DMS 273 treated with DMSO at 0.1 percent for 48 hours (cell line): ENCODE measurements at regions not wholly inside any gene's neighbourhood (a gene's known extent, or its start where the extent isn't known, plus 50 kb on each side); places are given as distances from the start of the nearest gene placed in this dataset.

Source experiments
- DNase-seq: peaks from one replicate; lab custom pipeline; 2025; lab: John Stamatoyannopoulos, UW

DNA sequence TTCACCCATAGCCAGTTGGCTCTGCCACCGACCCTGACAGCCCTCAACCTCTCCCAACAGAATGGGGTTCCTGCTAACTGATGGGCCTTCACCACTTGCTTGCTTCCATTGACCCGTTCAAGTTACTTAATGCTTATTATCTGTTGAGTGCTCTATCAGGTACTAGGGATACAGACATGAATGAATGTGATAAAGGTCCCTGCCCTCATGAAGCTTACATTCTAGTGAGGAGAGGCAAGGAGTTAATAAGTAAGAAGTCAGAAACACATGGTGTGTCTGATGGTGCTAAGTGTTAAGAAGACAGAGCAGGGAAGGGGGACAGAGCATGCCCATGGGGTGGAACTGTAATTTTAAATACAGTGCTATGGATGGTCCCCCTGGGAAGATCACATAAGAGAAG lies 107.5 kb upstream of the JUN start:
- DNase-seq: no peak

DNA sequence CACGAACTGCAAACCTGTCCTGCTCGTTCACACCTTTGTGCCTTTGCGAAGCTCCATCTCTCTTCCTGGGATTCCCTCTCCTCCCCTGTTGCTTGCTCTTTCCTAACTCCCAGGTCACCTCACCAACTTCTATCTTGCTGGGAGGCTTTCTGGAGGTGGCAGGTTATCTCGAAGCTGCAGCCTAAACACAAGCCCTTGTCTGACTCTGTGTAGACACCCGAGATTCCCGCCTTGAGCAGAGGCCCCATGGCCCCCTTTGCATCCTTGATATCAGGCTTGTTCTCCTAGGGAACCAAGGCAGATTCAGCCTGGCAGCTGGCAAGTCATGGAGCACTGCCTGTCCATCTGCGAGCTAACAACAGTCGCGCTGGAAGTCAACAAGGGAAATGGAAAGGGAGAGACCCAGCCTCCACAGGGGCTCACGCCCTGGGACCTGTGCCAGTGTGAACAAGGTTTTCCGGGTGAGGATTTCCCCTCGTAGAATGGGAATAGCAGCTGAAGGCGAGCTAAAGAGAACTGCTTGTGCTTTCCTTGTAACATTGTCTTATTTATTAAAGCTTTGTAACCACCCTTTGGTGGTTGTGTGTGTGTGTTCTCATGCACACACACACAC lies 109.5 kb upstream of the JUN start:
- DNase-seq: peak; percentile 63

DNA sequence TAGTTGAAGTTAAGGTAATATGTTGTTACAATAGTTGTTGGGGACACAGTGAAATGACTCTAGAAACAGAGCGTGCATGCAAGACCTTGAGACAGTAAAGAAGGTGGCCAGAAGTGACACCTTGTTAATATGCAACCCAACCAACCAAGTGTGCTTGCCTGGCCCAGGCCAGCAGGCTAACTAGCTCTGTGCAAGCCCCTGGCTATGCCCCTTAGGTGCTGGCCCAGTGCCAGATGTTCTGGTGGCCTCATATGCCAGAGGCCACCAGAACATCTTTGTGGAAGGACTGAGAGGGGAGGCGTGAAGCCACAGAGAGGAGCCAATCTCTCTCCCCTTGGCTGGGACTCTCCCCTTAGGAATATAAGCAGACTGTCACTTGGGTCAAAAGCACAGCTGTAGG lies 111.2 kb upstream of the JUN start:
- DNase-seq: no peak

DNA sequence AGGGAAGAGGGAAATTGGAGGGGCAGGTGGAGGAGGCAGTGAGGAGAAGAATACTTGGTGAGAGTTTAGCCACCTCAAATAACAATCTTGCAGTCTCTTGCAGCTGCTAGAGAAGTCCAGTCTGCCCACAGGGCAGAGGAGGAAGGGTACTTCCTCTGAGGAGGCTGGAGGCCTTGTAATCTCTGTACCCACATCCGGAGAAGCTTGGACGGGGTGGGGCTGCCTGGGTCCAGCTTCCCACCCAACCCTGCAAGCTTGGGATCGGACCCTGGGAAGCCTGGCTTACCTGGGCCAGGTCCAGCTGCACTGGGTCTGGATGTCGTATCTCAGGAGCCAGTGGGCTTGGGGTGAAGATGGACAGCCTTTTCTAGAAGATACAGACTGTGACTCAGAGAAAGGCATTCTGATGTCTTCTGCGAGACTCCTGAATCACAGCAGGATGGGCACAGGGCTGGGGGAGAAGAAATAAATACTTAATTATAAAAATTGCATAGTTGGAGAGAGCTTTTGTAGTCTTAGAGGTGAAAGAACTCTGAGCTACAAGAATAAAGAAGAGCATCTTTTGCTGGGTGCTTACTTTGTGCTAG lies 111.8 kb upstream of the JUN start:
- DNase-seq: no peak

DNA sequence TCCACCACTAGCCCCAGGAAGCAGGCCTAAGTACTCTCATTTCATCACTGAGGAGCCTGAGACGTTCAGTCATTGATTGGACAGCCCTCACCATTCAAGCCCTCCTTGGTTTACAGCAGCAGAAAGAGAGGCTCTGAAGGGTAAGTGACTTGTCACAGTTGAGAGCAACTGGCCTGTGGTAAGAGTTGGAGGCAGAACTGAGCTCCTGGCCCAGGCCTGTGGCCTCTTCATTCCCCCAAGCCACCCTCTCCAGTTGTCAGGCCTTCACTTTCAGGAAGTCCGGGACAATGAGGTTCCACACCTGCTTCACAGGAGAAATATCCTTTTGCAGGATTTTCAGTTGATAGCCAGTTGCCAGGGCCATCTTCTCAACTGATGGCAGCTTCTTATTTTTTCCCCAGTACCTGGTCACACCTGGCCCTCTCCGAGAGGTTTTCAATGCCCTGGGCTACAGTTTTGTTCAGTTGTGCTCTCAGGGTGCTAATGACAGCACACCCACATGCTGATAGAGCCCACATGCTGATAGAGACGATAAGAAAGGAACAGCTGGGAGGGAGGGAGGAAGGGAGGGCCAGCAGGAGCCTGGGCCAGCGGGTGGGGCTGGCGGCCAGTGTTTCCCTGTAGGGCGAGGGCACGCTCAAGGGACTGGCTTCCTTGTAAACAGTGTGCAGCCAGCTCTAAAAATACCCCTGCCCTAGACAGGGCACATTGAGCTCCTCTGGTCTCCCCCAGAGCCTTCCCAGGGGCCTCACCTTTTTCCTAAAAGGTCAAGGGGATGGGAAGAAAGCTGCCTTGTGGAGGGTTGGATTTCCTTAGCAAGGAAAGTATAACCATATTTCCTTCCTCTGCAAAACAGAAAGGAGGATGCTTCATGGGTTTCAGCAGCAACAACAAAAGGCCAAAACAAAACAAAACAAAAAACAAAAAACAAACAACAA lies 112.7 kb upstream of the JUN start:
- peak; percentile 61 for DNase-seq

DNA sequence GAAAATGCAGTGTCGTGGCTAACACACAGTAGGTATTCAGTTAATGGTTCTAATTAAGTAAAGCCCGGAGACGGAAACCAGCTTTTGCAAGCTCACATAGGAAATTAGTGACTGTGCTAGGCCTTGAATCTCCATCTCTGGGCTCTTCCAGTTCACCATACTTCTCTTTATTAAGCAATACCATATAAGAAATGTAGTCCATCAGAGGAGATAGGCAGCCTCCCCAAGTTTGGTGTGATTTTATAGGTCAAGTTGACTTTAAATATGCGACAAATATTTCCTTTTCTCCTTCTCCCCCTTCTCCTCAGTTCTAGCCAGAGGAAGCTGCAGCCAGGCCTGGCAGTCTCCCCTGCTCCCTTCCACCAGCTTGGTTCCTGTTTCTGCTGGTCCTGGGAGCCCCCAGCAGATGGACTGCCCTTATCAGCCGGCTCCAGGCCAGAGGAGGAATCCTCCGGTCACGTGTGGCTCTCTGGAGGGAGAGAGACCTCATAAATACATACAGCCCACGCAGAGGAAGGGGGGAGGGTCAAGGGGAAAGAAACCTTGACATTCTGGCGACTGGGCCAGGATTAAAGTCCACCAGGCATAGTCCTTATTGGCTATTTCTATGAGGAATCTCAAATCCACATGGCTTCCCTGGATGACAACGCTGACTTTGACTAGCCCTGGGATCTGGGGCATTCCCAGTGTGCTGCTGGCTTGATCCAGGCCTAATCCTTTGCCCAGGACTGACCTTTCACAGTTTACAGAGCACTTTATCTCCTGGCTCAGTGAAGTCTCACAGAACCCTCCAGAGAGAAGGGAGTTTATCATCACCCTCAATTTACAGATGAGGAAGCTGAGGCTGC lies 115.1 kb upstream of the JUN start:
- DNase-seq: peak; percentile 75

DNA sequence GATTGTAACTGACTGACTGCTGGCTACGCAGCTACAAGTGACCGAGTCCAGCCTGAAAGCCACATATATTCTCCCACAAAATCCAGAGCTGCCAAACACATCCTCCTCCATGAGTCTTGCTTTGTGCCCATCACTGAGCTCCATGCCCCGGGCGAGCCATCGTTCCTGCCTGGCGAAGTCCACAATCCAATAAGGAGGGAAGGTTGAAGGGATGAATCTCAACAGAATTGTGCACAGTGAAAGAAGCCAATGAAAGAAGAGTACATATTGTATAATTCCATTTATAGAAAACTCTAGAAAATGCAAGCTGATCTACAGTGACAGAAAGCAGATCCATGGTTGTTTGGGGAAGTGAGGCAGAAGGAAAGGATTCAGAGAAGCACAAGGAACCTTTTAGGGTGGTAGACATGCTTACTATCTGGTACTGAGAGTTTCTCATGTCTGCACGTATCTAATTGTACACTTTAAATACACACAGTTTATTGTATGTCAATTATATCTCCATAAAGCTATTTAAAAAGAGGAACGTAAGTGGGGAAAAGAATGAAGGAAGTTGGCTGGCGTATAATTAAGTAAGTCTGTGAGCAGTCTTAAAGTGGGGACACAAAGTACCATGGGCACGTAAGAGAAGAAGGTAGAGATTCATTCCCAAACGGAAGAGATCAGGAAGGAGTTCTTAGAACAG lies 115.9 kb upstream of the JUN start:
- DNase-seq: no peak

DNA sequence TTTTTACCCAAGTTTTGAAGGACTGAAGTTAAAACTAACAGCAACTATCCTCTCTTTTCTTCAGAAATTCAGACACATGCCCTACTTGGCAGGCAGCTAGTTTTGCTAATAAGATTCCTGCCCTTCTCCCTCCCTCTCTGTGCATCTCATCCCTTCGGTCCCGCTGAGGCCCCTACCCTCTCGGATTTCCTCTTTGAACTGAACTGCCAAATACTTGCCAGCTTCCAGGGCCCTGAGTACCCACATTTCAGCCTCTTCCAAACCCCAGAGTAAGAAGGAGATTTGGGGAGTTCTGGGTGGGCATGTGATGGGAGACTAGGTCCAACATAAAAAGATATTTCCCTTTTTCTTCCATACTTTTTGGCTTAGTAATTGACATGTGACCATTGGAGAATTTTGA lies 116.5 kb upstream of the JUN start:
- no peak for DNase-seq

GRCh38 chr1:58901008-58901407 lies 117.2 kb upstream of the JUN start:
- no peak for DNase-seq

- no peak for DNase-seq
Observed at GRCh38 chr1:58902830-58903513, 119.1 kb upstream of the JUN start.

GRCh38 chr1:58903514-58904298 lies 119.9 kb upstream of the JUN start:
- peak; percentile 69 for DNase-seq

DNA sequence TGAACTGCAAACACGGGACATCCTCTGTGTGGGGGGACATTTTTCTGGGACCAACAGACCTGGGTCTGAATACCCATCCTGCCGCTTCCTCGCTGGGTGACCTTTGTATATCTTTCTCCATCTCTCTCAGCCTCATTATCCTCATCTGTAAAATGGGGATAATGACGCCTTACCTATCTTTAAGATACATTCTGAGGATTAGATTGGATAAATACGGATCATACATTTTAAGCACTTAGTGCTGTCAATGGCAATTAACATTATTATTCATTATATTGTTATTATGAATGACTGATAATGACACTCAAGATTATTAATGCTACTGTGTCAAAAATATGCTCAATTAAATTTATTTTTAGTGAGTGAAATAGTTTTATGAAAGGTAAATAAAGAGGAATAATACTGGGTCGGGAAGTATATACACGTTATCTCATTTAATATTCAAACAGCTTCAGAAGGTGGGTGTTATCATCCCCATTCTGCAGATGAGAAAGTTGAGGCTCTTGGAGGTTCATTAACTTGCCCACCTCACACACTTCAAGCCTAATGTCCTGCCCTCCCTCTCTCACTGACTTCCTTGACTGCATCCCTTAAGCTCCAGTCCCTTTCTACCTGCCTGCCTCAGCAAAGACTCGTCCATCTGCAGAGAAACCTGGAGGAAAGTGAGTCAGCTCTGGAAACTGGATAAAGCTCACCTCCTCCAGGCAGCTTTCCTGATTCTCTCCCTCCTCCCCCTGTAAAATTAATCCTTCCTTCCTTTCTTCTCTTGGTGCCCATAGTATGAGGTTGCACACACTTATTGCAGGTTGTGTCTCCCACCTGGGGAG lies 120.7 kb upstream of the JUN start:
- DNase-seq: no peak

GRCh38 chr1:58905126-58905490 lies 121.3 kb upstream of the JUN start:
- no peak for DNase-seq

GRCh38 chr1:58905628-58906221 lies 121.9 kb upstream of the JUN start:
- DNase-seq: no peak

DNA sequence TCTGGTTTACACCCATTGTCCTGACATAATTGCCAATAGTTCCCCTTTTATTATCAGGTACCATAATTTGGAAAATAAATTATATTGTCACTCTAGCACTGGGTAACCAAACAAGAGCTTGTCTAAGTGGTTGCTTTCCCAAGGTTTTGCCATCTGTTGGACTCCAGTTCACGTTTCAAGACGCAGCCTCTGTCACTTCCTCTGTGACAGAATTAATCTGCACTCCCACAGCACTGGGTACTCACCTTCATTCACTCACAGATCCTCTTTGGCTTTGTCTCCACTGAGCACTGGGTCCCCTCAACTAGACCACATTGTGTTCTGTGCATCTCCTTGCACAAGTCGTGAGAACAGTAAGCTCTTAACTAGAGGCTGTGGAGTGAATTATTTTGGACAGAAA lies 123.6 kb upstream of the JUN start:
- DNase-seq: no peak

DNA sequence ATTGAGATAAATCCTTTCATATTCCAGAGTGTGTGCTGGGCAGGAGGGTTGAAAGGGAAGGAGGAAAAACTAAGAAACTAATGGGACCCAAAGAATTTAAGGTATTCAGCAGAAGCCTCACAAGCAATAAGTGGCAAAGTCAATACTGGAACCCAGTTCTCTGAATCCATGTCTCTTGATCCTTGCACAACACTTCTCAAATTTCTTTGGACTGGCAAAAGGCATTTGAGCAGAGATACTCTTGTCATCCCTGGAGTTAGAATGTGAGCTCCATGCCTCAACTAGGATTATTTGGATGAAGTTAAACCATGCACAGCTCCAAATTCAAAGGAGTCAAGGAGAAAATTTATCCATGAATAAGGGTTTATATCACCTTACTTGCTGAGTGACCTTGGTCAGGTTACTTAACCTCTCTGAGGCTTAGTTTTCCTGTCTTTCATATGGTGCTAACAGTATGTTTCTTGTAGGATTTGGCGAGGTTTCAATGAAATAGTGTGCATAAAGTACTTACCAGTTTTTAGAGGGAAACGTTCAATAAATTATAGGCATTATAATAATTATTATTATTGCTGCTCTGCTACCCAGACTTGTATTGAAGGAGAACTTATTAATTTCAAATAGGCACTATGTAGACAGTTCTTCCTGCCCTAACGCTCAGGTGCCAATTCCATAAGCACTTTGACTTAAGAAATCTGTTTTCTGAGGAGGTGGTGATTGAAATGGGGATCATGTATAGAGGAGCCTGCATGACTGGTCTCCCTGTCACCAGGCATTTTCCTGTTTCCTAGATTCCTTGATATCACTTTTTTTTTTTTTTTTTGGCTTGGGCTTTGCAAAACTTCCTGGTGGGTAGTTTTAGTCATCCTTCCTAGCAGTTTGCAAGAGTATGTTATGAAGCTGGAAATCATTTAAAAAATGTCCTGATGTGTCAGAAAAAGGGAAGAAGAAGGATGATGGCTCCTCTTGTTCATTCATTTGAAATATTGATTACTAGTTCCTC lies 125.0 kb upstream of the JUN start:
- no peak for DNase-seq

DNA sequence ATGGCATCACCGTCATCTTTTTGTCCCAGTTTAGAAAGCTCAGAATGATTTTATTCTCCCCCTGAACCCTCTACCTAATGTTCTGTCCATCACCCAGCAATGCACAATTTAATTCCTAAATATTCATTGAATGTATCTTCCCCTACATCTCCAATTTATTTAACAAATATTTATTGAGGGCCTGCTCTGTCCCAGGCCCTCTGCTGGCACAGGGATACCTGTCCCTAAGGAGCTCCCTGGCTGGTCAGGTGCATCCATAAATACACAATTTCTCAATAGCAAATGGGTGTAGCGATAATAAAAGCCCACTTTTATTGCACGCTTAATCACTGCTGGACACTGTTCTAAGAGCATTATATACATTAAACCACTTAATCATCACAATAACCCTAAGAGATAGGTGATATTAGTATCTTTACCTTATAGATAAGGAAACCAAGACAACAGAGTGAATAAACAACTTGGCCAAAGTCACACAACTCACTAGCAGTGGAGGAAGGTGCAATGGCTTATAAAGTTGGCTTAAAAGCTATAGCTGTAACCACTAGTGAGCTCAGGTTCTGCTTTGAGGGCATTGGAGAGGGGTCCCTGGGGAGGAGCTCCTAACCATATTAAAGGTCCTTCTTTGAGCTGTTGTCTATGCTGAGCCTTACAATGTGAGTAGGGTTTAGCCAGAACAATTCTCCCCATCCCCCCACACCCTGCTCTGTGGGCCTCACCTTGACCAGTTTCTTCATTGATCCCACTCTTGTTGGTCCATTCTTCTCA lies 126.3 kb upstream of the JUN start:
- DNase-seq: no peak
